ENCODE measurements at regions not wholly inside any gene's neighbourhood (a gene's known extent, or its start where the extent isn't known, plus 50 kb on each side); places are given as distances from the start of the nearest gene placed in this dataset.

- Histone ChIP-seq H3K4me3 (no peak overlapping the region), H3K27me3 (no peaks in the 10 kb centered on the region), H3K9me3 (no peaks in the 10 kb centered on the region), H3K4me1 (no peaks in the 10 kb centered on the region), H3K36me3 (no peaks in the 10 kb centered on the region), H3K27ac (no peak overlapping the region)
- no peak for DNase-seq
- TF ChIP-seq POLR2A (IDR thresholded peaks at IDR 0.05) (no peak), CTCF (IDR thresholded peaks at IDR 0.05) (no peak)
Observed at GRCh38 chr1:239616673-239617072, 230.3 kb downstream of the CHRM3 start.

- Histone ChIP-seq H3K27ac (no peak overlapping the region), H3K4me3 (no peak overlapping the region), H3K36me3 (no peaks in the 10 kb centered on the region), H3K4me1 (no peaks in the 10 kb centered on the region), H3K9me3 (no peaks in the 10 kb centered on the region), H3K27me3 (no peaks in the 10 kb centered on the region)
- DNase-seq: no peak
- TF ChIP-seq POLR2A (IDR thresholded peaks at IDR 0.05) (no peak), CTCF (IDR thresholded peaks at IDR 0.05) (no peak)
Observed at GRCh38 chr1:239617259-239617658, 230.9 kb downstream of the CHRM3 start.

- H3K4me1 ChIP-seq: no peaks in the 10 kb centered on the region
- H3K27me3 ChIP-seq: no peaks in the 10 kb centered on the region
- DNase-seq: no peak
- no peaks in the 10 kb centered on the region for H3K36me3 ChIP-seq
- no peak overlapping the region for H3K4me3 ChIP-seq
- no peaks in the 10 kb centered on the region for H3K9me3 ChIP-seq
- no peak overlapping the region for H3K27ac ChIP-seq
- no peak for TF ChIP-seq CTCF (IDR thresholded peaks at IDR 0.05)
- no peak for TF ChIP-seq POLR2A (IDR thresholded peaks at IDR 0.05)
Observed at GRCh38 chr1:239617731-239618130, 231.4 kb downstream of the CHRM3 start.

- DNase-seq: no peak
- H3K27ac ChIP-seq: no peak overlapping the region
- no peak overlapping the region for H3K4me3 ChIP-seq
- no peaks in the 10 kb centered on the region for H3K4me1 ChIP-seq
- no peak for TF ChIP-seq POLR2A (IDR thresholded peaks at IDR 0.05)
- TF ChIP-seq CTCF (IDR thresholded peaks at IDR 0.05): no peak
- no peaks in the 10 kb centered on the region for H3K36me3 ChIP-seq
- H3K9me3 ChIP-seq: no peaks in the 10 kb centered on the region
- H3K27me3 ChIP-seq: no peaks in the 10 kb centered on the region
Observed at GRCh38 chr1:239619190-239619589, 232.8 kb downstream of the CHRM3 start.

- Histone ChIP-seq H3K36me3 (no peaks in the 10 kb centered on the region), H3K27ac (no peak overlapping the region), H3K4me1 (no peaks in the 10 kb centered on the region), H3K4me3 (no peak overlapping the region), H3K27me3 (no peaks in the 10 kb centered on the region), H3K9me3 (no peaks in the 10 kb centered on the region)
- no peak for TF ChIP-seq CTCF (IDR thresholded peaks at IDR 0.05)
- TF ChIP-seq POLR2A (IDR thresholded peaks at IDR 0.05): no peak
- DNase-seq: no peak
Observed at GRCh38 chr1:239630767-239631166, 244.4 kb downstream of the CHRM3 start.

GRCh38 chr1:239633432-239633831 lies 247.1 kb downstream of the CHRM3 start:
- H3K9me3 ChIP-seq: no peaks in the 10 kb centered on the region
- no peak overlapping the region for H3K27ac ChIP-seq
- no peaks in the 10 kb centered on the region for H3K36me3 ChIP-seq
- DNase-seq: no peak
- H3K4me3 ChIP-seq: no peak overlapping the region
- no peaks in the 10 kb centered on the region for H3K4me1 ChIP-seq
- H3K27me3 ChIP-seq: no peaks in the 10 kb centered on the region
- TF ChIP-seq CTCF (IDR thresholded peaks at IDR 0.05): no peak
- no peak for TF ChIP-seq POLR2A (IDR thresholded peaks at IDR 0.05)
